ENCODE measurements at regions not wholly inside any gene's neighbourhood (a gene's known extent, or its start where the extent isn't known, plus 50 kb on each side); places are given as distances from the start of the nearest gene placed in this dataset.

DNA sequence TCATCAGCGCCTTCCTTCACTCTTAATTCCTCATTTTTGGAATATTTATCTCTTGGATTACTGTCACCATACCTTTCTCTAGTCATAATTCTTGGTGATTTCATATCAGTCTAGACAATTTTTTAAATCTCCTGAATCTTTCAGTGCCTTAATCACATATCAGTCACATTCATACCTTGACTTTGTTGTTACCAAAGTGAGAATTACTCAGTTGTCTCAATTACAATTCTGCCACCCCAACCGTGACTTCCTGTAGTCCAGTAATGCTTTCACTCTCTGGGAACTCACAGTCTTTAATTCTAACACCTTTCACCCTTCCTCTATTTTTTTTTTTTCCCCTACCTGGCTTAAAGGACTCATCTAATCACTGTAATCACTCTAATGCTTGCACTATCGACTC is 1275.3 kb upstream of the TENM3 start:
- TF ChIP-seq, protein P1, sequence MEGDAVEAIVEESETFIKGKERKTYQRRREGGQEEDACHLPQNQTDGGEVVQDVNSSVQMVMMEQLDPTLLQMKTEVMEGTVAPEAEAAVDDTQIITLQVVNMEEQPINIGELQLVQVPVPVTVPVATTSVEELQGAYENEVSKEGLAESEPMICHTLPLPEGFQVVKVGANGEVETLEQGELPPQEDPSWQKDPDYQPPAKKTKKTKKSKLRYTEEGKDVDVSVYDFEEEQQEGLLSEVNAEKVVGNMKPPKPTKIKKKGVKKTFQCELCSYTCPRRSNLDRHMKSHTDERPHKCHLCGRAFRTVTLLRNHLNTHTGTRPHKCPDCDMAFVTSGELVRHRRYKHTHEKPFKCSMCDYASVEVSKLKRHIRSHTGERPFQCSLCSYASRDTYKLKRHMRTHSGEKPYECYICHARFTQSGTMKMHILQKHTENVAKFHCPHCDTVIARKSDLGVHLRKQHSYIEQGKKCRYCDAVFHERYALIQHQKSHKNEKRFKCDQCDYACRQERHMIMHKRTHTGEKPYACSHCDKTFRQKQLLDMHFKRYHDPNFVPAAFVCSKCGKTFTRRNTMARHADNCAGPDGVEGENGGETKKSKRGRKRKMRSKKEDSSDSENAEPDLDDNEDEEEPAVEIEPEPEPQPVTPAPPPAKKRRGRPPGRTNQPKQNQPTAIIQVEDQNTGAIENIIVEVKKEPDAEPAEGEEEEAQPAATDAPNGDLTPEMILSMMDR (conservative IDR thresholded peaks at IDR 0.05): no peak
- TF ChIP-seq ZFX (IDR thresholded peaks at IDR 0.05): no peak

All from C4-2B (cell line).